Activated T-helper 1 cell treated with anti-CD3 and anti-CD28 coated beads, Interleukin-12 subunit alpha, Interleukin-12 subunit beta, Interleukin-2, Interleukin-4 antibody, amounts not matched to agents 30 ng/mL and 10 ng/mL and 1 ng/mL, durations not matched to agents 14 hours and 24 hours and 36 hours (primary cell): ENCODE measurements at regions not wholly inside any gene's neighbourhood (a gene's known extent, or its start where the extent isn't known, plus 50 kb on each side); places are given as distances from the start of the nearest gene placed in this dataset.

ENCODE experiments used
- DNase-seq: peaks from one replicate; pipeline ENCODE4 v3.0.0; 2021; ENCODE audit warnings: low spot score
- H3K27ac Mint-ChIP-seq: one replicate; pipeline ENCODE4 v1.8.0; 2021; ENCODE audit warnings: mild to moderate bottlenecking, mixed read lengths
- H3K27me3 Mint-ChIP-seq: one replicate; pipeline ENCODE4 v1.8.0; 2022; ENCODE audit warnings: mild to moderate bottlenecking, moderate library complexity, mixed read lengths; ENCODE audit not compliant: insufficient read depth
- H3K36me3 Mint-ChIP-seq: one replicate; pipeline ENCODE4 v1.8.0; 2021; ENCODE audit warnings: low read depth, mixed read lengths
- H3K4me1 Mint-ChIP-seq: one replicate; pipeline ENCODE4 v1.8.0; 2021; ENCODE audit warnings: low read depth, mixed read lengths
- H3K4me3 Mint-ChIP-seq: one replicate; pipeline ENCODE4 v1.8.0; 2021; ENCODE audit warnings: mild to moderate bottlenecking, moderate library complexity, mixed read lengths
- H3K9me3 Mint-ChIP-seq: one replicate; pipeline ENCODE4 v1.8.0; 2021; ENCODE audit warnings: mixed read lengths
- intact Hi-C: fragments of 100-400 bp; cut with micrococcal nuclease; formaldehyde crosslinking; loops from one replicate; pipeline ENCODE4 v1.15.1; 2024

DNA sequence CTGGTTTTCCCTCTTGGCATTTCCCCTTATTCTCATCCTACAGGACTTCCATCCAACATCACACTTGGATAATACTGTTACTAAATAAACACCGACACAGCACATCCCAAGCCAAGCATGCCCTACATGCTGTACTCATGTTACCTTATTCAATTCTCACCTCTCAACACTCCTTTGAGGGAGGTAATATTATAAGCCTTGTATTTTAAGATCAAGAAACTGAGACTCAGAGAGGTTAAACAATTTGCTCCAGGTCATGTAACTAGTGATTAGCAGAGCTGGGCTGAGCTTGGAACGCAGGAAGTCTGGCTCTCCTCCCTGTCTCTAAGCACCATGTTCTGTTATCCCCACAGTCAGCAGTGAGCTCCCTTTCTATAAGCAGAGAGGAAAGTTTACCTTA, 333.6 kb upstream of the IGFBP7 start:
- no peaks in the 10 kb centered on the region for H3K4me1 Mint-ChIP-seq
- no peaks in the 10 kb centered on the region for H3K36me3 Mint-ChIP-seq
- intact Hi-C loops = no loop called here
- no peak overlapping the region for H3K27ac Mint-ChIP-seq
- no peaks in the 10 kb centered on the region for H3K27me3 Mint-ChIP-seq
- no peaks in the 10 kb centered on the region for H3K9me3 Mint-ChIP-seq
- DNase-seq = no peak
- no peak overlapping the region for H3K4me3 Mint-ChIP-seq

DNA sequence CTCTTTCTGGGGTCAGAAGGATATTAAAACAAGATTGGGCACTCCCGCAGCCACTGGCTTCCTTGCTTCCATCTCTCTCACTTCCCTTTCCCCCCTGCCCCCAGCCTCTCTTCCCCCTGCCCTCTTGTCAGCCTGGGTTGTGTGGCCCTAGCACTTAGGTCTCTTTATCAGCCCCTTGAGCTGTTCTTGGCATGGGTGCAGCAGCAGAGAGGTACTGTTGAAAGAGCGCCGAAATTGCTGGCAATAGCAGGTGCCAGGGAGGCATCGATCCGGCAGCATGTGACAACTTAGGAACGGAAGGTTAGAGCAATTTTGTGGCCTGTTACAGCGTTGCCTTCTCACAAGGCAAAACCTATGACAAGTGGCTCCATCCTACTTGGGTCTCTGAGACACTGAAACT, 333.1 kb upstream of the IGFBP7 start:
- H3K4me3 Mint-ChIP-seq = no peak overlapping the region
- no peaks in the 10 kb centered on the region for H3K27me3 Mint-ChIP-seq
- H3K9me3 Mint-ChIP-seq = no peaks in the 10 kb centered on the region
- H3K4me1 Mint-ChIP-seq = no peaks in the 10 kb centered on the region
- intact Hi-C loops = no loop called here
- no peaks in the 10 kb centered on the region for H3K36me3 Mint-ChIP-seq
- DNase-seq = no peak
- no peak overlapping the region for H3K27ac Mint-ChIP-seq

DNA sequence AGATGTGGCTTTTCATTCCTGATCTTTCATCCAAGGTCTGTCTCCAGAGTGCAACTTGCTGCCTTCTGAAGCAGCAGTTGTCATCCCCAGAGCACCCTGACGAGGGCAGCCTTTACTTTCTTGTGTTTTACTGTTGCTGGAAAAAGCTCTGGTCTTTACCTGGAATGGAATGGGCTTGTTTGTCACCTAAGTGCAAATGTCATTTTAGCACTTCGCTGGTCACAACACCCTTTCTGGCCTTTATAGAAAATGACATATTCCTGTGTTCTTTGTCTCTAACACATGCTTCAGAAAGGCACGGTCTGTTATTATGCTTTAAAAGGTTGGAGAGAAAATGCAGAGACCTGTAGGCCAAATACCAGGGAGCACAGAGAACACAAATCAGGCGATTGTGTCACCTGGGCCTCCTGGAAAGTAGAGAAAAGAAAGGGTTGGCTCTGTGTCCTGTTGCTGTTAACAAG, 332.7 kb upstream of the IGFBP7 start:
- no peaks in the 10 kb centered on the region for H3K36me3 Mint-ChIP-seq
- H3K9me3 Mint-ChIP-seq = no peaks in the 10 kb centered on the region
- no peak overlapping the region for H3K4me3 Mint-ChIP-seq
- DNase-seq = no peak
- H3K27ac Mint-ChIP-seq = no peak overlapping the region
- no peaks in the 10 kb centered on the region for H3K27me3 Mint-ChIP-seq
- intact Hi-C loops = no loop called here
- no peaks in the 10 kb centered on the region for H3K4me1 Mint-ChIP-seq

DNA sequence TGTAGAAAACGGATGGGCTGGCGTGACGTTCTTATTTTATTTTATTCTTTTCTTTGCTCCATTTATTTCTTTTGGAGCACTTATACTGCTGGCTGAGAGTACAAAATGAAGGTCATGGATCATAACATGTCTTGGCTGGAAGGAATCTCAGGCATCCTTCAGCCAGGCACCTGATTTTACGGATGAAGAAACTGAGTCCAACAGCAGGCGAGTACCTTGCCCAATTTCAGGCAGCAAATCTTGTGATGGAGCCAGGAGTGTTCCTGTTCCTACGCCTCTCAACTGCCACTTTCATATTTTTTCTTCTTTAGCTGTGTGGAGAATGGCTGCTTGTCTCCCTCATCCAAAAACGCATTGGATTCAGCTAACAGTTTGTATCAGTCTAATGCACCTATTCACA, 332.1 kb upstream of the IGFBP7 start:
- Mint-ChIP-seq H3K27me3 (no peaks in the 10 kb centered on the region), H3K4me3 (no peak overlapping the region), H3K36me3 (no peaks in the 10 kb centered on the region), H3K4me1 (no peaks in the 10 kb centered on the region), H3K9me3 (no peaks in the 10 kb centered on the region), H3K27ac (no peak overlapping the region)
- no peak for DNase-seq
- intact Hi-C loops = no loop called here

DNA sequence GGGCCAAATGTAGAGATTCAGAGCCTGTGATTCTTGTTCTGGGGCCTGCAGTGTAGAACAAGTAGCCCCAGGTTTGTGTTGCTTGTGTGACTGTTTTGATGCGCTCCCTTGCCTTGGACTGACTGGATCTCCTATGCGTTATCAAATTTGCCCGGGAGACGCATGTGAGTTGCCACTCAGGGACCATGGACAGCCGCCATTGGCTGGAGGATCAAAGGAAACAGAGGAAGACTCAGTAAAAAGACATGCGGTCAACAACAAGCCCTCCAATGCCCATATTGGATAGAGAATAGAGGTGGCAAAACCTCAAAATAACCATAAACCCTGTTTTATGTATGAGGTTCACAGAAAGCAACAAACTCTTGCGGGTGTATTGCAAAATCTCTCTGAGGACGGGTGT, 327.5 kb upstream of the IGFBP7 start:
- DNase-seq = no peak
- H3K27me3 Mint-ChIP-seq = no peaks in the 10 kb centered on the region
- H3K4me1 Mint-ChIP-seq = no peaks in the 10 kb centered on the region
- intact Hi-C loops = no loop called here
- no peaks in the 10 kb centered on the region for H3K9me3 Mint-ChIP-seq
- H3K4me3 Mint-ChIP-seq = no peak overlapping the region
- no peak overlapping the region for H3K27ac Mint-ChIP-seq
- no peaks in the 10 kb centered on the region for H3K36me3 Mint-ChIP-seq

DNA sequence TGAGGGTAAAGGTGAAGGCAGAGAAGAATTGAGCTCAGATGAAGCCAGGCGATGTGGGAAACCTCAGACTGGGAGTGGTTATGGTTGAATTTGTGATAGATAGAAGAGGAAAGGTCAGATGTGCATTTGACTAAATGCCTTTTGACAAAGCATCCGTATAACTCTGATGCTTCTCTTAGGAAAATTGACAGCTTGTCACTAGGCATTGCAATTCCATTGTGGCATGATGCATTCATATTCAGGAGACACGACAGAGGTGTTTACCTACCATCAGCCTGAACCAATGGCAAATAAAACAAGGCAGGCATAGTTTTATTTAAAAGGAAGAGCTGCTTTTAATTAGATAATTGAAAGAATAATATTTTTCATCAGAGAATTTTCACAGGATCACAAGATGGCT, 325.1 kb upstream of the IGFBP7 start:
- H3K4me1 Mint-ChIP-seq = no peaks in the 10 kb centered on the region
- no peaks in the 10 kb centered on the region for H3K27me3 Mint-ChIP-seq
- H3K36me3 Mint-ChIP-seq = no peaks in the 10 kb centered on the region
- H3K9me3 Mint-ChIP-seq = no peaks in the 10 kb centered on the region
- no peak overlapping the region for H3K27ac Mint-ChIP-seq
- no peak for DNase-seq
- H3K4me3 Mint-ChIP-seq = no peak overlapping the region
- intact Hi-C loops = no loop called here

DNA sequence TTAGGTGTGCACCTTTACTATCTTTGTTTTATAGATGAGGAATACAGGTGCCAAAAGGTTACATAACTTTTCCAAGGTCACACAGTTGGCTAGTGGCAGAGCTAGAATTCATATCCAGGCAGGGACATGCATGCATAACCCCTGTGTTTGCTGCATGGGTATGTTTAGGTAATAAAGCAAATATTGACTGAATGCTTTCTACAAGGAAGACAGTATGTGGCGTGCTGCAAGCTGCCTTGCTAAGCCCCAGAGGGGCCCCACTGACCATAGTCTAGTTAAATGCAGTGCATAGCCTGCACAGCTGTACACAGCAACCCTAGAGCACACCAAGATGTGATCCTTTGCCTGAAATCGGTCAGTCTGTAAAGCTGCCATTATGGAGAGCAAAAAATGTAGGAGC, 320.5 kb upstream of the IGFBP7 start:
- Mint-ChIP-seq H3K27ac (no peak overlapping the region), H3K4me3 (no peak overlapping the region), H3K36me3 (no peaks in the 10 kb centered on the region), H3K27me3 (no peaks in the 10 kb centered on the region), H3K9me3 (no peaks in the 10 kb centered on the region), H3K4me1 (no peaks in the 10 kb centered on the region)
- DNase-seq = no peak
- intact Hi-C loops = no loop called here

DNA sequence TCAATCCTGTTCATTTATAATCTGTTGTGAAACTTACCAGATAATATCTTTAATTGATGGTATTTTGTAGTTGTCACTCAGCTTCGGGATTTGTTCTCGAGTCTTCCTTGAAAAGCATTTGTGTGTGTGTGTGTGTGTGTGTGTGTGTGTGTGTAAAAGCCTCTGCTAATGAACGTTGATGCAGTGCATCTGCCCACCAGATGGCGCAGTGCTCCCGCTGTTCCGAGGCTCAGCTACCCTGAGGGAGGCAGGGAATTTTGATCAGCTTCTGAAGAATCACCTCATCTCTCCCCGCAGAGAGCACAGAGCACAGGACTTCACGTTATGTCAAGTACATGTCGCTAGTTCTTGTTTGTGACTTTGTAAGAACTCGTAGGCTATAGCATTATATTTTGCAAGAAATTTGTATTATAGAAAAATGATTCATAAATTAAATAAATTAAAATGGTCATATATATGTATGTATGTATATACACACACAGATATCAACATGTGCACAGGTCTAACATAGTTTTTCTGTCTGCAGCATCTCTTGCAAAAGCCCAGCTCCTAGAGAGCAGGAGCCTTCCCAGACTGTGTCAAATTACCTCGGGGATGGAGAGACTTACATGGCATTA, 316.7 kb upstream of the IGFBP7 start:
- DNase-seq = peak; percentile 4
- Mint-ChIP-seq H3K27me3 (no peaks in the 10 kb centered on the region), H3K4me3 (no peak overlapping the region), H3K27ac (no peak overlapping the region), H3K4me1 (no peaks in the 10 kb centered on the region), H3K9me3 (no peaks in the 10 kb centered on the region), H3K36me3 (no peaks in the 10 kb centered on the region)
- intact Hi-C loops = loop anchor here (10.0 kb wide), 1 partner anchor 262 kb away; no protein-coding TSS in a partner anchor

DNA sequence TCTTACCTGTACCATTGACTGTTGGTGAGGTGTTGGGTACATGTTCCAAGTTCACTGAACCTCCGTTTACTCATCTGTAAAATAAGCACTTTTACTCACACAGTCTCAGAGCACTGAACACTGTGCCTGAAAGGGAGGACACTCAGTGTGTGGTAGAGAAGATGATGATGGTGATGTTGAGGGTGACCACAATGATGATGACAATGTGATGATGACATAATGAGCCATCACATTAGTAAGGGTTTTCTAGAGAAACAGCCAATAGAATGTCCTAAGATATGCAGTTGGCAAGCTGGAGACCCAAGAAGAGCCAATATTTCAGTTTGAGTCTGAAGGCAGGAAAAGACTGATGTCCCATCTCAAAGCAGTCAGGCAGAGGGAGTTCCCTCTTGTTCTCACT, 315.4 kb upstream of the IGFBP7 start:
- intact Hi-C loops = loop anchor here (10.0 kb wide), 1 partner anchor 261 kb away; no protein-coding TSS in a partner anchor
- Mint-ChIP-seq H3K4me3 (no peak overlapping the region), H3K27ac (no peak overlapping the region), H3K9me3 (no peaks in the 10 kb centered on the region), H3K4me1 (no peaks in the 10 kb centered on the region), H3K27me3 (no peaks in the 10 kb centered on the region), H3K36me3 (no peaks in the 10 kb centered on the region)
- no peak for DNase-seq

DNA sequence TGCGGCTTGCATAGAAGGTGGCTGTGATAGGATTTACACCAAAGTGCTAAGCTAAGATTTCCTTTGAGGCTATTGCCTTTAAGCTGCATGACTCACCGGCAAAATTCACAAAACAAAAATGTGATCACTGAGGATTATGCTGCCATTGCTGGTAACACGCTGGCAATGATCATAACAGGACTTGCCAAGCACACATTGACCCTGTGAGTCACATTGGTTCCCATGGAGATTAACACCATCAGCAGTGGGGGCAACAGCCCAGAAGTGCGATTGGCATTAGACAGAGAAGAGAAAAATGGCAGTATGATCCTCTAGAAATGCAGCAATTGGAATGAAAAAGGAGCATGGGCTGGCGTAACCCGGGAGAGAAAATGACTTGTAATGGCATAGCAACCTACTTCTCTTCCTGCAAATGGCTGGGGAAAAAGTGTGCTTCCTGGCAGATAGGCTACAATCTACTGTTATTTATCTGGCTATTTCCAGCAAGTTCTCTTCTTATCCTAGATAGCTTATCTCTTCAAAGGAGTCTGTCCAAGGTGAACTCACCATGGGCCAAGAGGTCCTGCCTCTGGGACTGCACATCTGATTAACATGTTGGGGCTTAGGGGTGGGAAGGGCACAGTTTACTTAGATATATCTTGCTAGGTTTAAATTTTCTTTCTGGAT, 314.2 kb upstream of the IGFBP7 start:
- Mint-ChIP-seq H3K27ac (no peak overlapping the region), H3K36me3 (no peaks in the 10 kb centered on the region), H3K4me3 (no peak overlapping the region), H3K4me1 (no peaks in the 10 kb centered on the region), H3K27me3 (no peaks in the 10 kb centered on the region), H3K9me3 (no peaks in the 10 kb centered on the region)
- no peak for DNase-seq
- intact Hi-C loops = loop anchor here (10.0 kb wide), 1 partner anchor 260 kb away; no protein-coding TSS in a partner anchor

DNA sequence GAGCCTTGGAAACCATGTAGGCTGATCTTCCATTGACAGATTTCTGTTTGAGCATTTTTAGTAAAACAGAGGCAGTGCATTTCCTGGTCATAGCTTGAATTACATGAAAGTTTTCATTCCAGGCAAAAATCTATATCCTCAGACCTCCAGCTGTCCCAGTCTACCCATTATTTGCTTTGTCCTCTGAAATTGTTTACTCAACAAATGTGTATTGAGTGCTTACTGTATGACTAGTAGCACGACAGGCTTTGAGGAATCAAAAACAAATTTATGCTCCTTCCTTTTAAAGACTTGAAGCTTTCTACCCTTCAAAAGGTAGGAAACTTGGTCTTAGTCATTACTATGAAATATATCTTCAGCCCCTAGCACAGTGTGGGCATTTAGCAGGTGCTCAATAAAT, 307.9 kb upstream of the IGFBP7 start:
- no peak for DNase-seq
- H3K4me3 Mint-ChIP-seq = no peak overlapping the region
- intact Hi-C loops = no loop called here
- no peaks in the 10 kb centered on the region for H3K27me3 Mint-ChIP-seq
- no peaks in the 10 kb centered on the region for H3K36me3 Mint-ChIP-seq
- no peaks in the 10 kb centered on the region for H3K4me1 Mint-ChIP-seq
- H3K27ac Mint-ChIP-seq = no peak overlapping the region
- no peaks in the 10 kb centered on the region for H3K9me3 Mint-ChIP-seq

DNA sequence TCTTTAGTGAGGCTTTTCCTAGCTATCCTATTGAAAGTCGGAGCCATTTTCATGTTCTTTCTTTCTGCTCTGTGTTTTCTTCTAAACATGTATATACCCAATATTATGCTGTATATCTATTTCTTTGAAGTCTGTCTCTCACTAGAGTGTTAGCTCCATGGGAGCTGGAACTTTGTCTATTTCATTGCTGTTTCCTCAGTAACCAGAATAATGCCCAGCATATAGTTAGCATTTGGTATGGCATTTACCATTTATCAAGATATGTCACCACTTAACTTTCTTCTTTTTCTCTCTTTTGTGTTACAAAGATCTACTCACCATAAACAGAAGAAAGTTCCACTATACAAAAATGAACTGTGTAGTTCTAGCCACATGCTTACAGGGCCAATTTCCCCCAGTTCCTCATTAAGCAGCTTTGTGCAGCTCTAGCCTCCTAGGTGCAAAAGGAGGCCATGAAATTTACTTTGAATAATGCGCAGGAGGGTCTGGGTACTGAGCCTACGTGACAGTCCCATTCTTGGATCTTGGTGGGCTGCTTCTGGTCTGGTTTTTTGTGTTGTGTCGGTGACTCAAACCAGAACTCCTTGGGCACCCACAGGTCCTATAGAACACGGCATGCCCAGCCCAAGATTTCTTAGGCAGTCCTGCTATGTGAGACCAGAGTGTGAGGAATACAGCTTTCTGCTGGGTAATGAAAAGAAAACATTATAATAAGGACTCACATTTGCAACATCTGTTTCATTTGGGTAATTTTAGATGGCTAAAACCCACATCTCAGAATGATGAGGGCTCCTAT, 302.3 kb upstream of the IGFBP7 start:
- Mint-ChIP-seq H3K9me3 (no peaks in the 10 kb centered on the region), H3K36me3 (no peaks in the 10 kb centered on the region), H3K27me3 (no peaks in the 10 kb centered on the region), H3K4me1 (no peaks in the 10 kb centered on the region), H3K27ac (no peak overlapping the region), H3K4me3 (no peak overlapping the region)
- no peak for DNase-seq
- intact Hi-C loops = no loop called here

DNA sequence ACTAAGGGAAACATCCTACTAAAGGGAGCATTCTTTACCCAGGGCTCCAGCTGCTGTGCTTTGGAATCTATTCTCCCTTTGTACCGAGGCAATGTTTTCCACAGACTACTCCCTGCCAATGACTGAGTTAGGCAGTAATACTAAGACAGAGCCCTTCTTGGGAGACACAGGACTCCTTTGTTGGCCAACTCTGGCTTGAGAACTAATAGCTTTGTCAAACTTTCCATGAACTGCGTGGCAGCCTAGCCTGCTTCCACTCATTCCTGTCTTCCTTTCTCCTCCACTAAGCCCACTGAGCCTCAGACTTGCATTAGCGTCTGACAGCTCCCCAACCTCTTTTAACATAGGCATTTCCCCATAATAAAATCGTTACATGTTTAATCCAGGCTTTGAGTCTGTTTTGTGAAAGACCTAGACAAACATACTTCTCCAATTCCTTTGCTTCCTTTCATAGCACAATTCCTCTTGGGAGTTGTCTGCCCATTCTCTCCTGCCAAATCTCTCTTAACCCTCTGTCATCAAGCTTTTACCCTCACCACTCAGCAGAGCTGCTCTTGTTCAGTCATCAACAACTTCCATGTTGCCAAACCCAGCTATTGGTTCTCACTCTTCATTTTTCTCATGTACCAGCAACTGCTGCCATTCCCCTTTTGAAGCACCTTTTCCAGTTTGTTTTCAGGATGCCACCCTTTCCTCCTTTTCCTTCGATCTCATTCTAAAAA, 300.3 kb upstream of the IGFBP7 start:
- no peaks in the 10 kb centered on the region for H3K36me3 Mint-ChIP-seq
- no peaks in the 10 kb centered on the region for H3K27me3 Mint-ChIP-seq
- no peaks in the 10 kb centered on the region for H3K9me3 Mint-ChIP-seq
- no peak for DNase-seq
- intact Hi-C loops = no loop called here
- no peaks in the 10 kb centered on the region for H3K4me1 Mint-ChIP-seq
- no peak overlapping the region for H3K27ac Mint-ChIP-seq
- H3K4me3 Mint-ChIP-seq = no peak overlapping the region
